Endothelial cell (in vitro differentiated cells): ENCODE measurements at regions not wholly inside any gene's neighbourhood (a gene's known extent, or its start where the extent isn't known, plus 50 kb on each side); places are given as distances from the start of the nearest gene placed in this dataset.

Source experiments
- DNase-seq: peaks from one replicate; pipeline ENCODE4 v3.0.0; 2021; ENCODE audit warnings: low spot score
- H3K27ac Mint-ChIP-seq: one replicate; pipeline ENCODE4 v1.8.0; 2021; ENCODE audit warnings: mixed read lengths, inconsistent platforms; ENCODE audit not compliant: unreplicated experiment
- H3K27me3 Mint-ChIP-seq: one replicate; pipeline ENCODE4 v1.8.0; 2021; ENCODE audit warnings: mild to moderate bottlenecking, moderate library complexity, mixed read lengths, inconsistent platforms; ENCODE audit not compliant: unreplicated experiment
- H3K36me3 Mint-ChIP-seq: one replicate; pipeline ENCODE4 v1.8.0; 2021; ENCODE audit warnings: mild to moderate bottlenecking, low read depth, mixed read lengths, inconsistent platforms; ENCODE audit not compliant: unreplicated experiment
- H3K4me1 Mint-ChIP-seq: one replicate; pipeline ENCODE4 v1.8.0; 2021; ENCODE audit warnings: mild to moderate bottlenecking, mixed read lengths, inconsistent platforms; ENCODE audit not compliant: unreplicated experiment
- H3K4me3 Mint-ChIP-seq: one replicate; pipeline ENCODE4 v1.8.0; 2021; ENCODE audit warnings: mild to moderate bottlenecking, mixed read lengths, inconsistent platforms; ENCODE audit not compliant: unreplicated experiment
- H3K9me3 Mint-ChIP-seq: one replicate; pipeline ENCODE4 v1.8.0; 2021; ENCODE audit warnings: mixed read lengths, inconsistent platforms; ENCODE audit not compliant: unreplicated experiment
- TF ChIP-seq, protein P1 (sequence below): fragments of 200-600 bp; sonication (generic); IDR thresholded peaks from one replicate; pipeline ENCODE4 v1.5.0; 2021; ENCODE audit warnings: antibody characterized with exemption; ENCODE audit not compliant: unreplicated experiment

DNA sequence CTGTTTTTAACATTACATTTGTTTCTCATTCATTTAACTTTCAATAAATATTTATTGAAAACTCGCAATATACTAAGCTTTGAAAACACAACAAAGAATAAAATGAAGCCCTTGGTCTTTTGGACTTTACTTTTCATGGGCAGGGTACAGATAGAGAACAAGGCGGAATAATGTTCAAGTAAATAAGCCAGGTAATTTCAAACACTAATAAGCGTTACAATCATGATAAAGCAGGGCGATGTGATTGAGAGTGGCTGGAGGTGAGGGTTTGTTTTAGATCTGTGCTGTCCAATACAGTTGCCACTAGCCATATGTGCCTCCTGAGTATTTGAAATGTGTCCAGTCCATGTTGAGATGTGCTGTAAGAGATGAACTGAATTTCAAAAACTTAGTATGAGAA lies 307.1 kb downstream of the ALDH8A1 start:
- no peak for DNase-seq
- H3K4me3 Mint-ChIP-seq: no peak overlapping the region
- H3K36me3 Mint-ChIP-seq: no peaks in the 10 kb centered on the region
- H3K27ac Mint-ChIP-seq: no peak overlapping the region
- H3K27me3 Mint-ChIP-seq: peaks cover 3% of the 10 kb centered on the region
- TF ChIP-seq, protein P1, sequence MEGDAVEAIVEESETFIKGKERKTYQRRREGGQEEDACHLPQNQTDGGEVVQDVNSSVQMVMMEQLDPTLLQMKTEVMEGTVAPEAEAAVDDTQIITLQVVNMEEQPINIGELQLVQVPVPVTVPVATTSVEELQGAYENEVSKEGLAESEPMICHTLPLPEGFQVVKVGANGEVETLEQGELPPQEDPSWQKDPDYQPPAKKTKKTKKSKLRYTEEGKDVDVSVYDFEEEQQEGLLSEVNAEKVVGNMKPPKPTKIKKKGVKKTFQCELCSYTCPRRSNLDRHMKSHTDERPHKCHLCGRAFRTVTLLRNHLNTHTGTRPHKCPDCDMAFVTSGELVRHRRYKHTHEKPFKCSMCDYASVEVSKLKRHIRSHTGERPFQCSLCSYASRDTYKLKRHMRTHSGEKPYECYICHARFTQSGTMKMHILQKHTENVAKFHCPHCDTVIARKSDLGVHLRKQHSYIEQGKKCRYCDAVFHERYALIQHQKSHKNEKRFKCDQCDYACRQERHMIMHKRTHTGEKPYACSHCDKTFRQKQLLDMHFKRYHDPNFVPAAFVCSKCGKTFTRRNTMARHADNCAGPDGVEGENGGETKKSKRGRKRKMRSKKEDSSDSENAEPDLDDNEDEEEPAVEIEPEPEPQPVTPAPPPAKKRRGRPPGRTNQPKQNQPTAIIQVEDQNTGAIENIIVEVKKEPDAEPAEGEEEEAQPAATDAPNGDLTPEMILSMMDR: no peak
- H3K9me3 Mint-ChIP-seq: no peaks in the 10 kb centered on the region
- no peaks in the 10 kb centered on the region for H3K4me1 Mint-ChIP-seq

DNA sequence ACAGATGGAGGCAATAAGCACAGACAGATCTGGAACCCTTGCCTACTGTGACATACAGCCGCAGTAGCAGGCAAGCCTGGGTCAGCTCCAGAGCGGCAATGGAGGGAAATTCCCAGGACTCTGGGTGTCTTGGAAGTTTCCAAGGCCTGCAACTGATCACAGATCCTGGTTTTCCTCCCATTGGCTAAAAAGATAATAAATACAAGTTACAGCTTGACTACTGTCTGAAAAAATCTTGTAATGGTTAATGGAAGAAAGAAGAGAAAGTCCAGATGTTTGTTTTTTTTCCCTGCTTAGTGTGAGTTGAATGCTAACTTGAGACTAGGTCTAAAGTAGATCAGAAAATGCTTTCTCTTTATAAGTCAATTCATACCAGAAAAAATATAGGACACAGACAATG lies 307.6 kb downstream of the ALDH8A1 start:
- H3K4me3 Mint-ChIP-seq: no peak overlapping the region
- H3K4me1 Mint-ChIP-seq: no peaks in the 10 kb centered on the region
- H3K27ac Mint-ChIP-seq: no peak overlapping the region
- no peak for DNase-seq
- TF ChIP-seq, protein P1: no peak
- peaks cover 3% of the 10 kb centered on the region for H3K27me3 Mint-ChIP-seq
- no peaks in the 10 kb centered on the region for H3K9me3 Mint-ChIP-seq
- H3K36me3 Mint-ChIP-seq: no peaks in the 10 kb centered on the region

DNA sequence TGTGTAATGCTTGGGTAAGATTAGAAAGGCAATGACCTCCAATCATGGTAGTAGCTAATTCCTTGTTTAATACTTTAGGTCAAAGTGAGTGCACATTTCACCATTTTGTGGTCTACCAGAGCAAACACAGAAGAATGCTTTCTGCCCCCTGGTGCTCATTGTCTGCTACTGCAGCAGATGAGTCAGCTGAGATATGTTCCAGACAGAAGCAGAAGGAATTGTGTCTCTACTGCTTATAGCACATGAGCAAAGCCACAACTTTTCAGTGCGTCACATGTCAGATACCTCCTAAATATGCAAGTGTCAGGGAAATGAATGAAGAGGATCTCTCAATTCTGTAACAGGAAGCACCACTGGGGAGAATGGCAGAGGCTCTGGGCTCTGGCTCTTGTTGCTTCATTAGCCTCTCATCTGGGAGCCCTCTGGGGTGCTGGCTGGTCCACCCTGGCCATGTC lies 308.9 kb downstream of the ALDH8A1 start:
- H3K27ac Mint-ChIP-seq: no peak overlapping the region
- TF ChIP-seq, protein P1: peak; percentile 92
- H3K36me3 Mint-ChIP-seq: no peaks in the 10 kb centered on the region
- H3K4me3 Mint-ChIP-seq: no peak overlapping the region
- no peaks in the 10 kb centered on the region for H3K9me3 Mint-ChIP-seq
- peaks cover 3% of the 10 kb centered on the region for H3K27me3 Mint-ChIP-seq
- H3K4me1 Mint-ChIP-seq: no peaks in the 10 kb centered on the region
- DNase-seq: peak; percentile 75

DNA sequence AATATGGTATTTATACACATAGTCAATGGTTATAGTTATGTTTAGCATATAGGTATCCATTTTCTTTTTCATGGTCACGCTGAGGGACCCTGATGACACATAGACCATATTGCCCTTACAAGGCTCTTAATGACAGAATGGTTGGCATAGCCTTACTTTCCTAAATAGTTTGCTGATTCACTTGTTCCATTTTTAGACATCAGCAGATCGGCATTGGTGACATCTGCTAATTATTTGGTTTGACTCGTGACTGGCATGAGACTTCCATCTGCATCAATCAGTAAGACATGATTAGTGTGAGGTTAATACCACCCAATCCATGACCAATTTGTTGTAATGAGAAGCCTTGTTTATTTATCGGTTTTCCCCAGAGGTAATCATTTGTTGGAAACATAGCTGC lies 309.7 kb downstream of the ALDH8A1 start:
- Mint-ChIP-seq H3K4me3 (no peak overlapping the region), H3K9me3 (no peaks in the 10 kb centered on the region), H3K36me3 (no peaks in the 10 kb centered on the region), H3K4me1 (no peaks in the 10 kb centered on the region), H3K27me3 (peaks cover 3% of the 10 kb centered on the region), H3K27ac (no peak overlapping the region)
- DNase-seq: no peak
- TF ChIP-seq, protein P1: no peak

DNA sequence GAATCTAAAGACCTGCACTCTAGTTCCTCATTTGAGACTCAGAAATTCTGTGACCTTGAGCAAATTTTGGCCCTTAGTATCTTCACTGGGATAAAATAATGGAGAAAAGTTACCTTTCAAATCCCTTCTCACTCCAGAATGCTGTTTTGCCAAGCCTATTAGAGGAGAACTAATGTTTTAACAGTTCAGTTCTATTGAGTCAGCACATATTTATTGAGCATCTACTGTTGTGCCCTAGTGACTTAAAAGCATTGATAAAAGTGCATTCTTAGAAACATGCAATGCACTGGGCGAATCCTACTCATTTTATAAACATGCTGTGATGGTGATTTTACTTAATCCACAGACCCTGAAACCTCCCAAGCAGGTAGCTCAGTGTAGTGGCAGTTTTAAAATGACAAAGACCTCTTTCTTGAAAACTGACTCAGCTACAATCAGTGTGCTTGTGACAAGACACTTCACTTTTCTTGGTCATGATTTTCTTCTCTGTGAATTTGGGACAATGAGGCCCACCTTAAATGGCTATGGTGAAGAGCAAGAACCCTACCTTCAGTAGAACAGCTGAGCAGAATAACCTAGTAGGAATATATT lies 312.0 kb downstream of the ALDH8A1 start:
- H3K27me3 Mint-ChIP-seq: peaks cover under 1% of the 10 kb centered on the region
- no peaks in the 10 kb centered on the region for H3K4me1 Mint-ChIP-seq
- no peak overlapping the region for H3K4me3 Mint-ChIP-seq
- H3K9me3 Mint-ChIP-seq: no peaks in the 10 kb centered on the region
- H3K27ac Mint-ChIP-seq: no peak overlapping the region
- H3K36me3 Mint-ChIP-seq: no peaks in the 10 kb centered on the region
- TF ChIP-seq, protein P1: no peak
- DNase-seq: no peak
